DMS153 treated with DMSO at 0.1 percent for 48 hours (cell line): ENCODE measurements at regions not wholly inside any gene's neighbourhood (a gene's known extent, or its start where the extent isn't known, plus 50 kb on each side); places are given as distances from the start of the nearest gene placed in this dataset.

ENCODE experiments used
- DNase-seq: peaks from one replicate; lab custom pipeline; 2025; ENCODE audit not compliant: unreplicated experiment; lab: John Stamatoyannopoulos, UW

- DNase-seq: no peak
These were observed 109.5 kb upstream of the SLC28A3 start for GRCh38 chr9:84450029-84450428.

- no peak for DNase-seq
These were observed 116.0 kb upstream of the SLC28A3 start for GRCh38 chr9:84456527-84456926.

- no peak for DNase-seq
These were observed 120.1 kb upstream of the SLC28A3 start for GRCh38 chr9:84460695-84461094.

GRCh38 chr9:84463272-84463671 lies 122.7 kb upstream of the SLC28A3 start:
- no peak for DNase-seq

GRCh38 chr9:84466580-84467285 lies 126.2 kb upstream of the SLC28A3 start:
- no peak for DNase-seq

GRCh38 chr9:84471816-84472215 lies 131.3 kb upstream of the SLC28A3 start:
- no peak for DNase-seq

- DNase-seq: no peak
These were observed 138.4 kb upstream of the SLC28A3 start for GRCh38 chr9:84478996-84479395.

- no peak for DNase-seq
These were observed 139.5 kb upstream of the SLC28A3 start for GRCh38 chr9:84480071-84480470.

- DNase-seq: no peak
These were observed 140.7 kb upstream of the SLC28A3 start for GRCh38 chr9:84481231-84481630.

GRCh38 chr9:84481636-84482218 lies 141.2 kb upstream of the SLC28A3 start:
- DNase-seq: no peak

GRCh38 chr9:84482607-84483006 lies 142.0 kb upstream of the SLC28A3 start:
- DNase-seq: no peak

GRCh38 chr9:84484172-84484571 lies 143.6 kb upstream of the SLC28A3 start:
- DNase-seq: no peak

GRCh38 chr9:84485539-84485938 lies 145.0 kb upstream of the SLC28A3 start:
- DNase-seq: no peak

- DNase-seq: no peak
These were observed 146.1 kb upstream of the SLC28A3 start for GRCh38 chr9:84486663-84487062.

- DNase-seq: no peak
These were observed 149.8 kb upstream of the SLC28A3 start for GRCh38 chr9:84490206-84490841.

GRCh38 chr9:84490842-84491325 lies 150.3 kb upstream of the SLC28A3 start:
- DNase-seq: no peak

- DNase-seq: no peak
These were observed 152.0 kb upstream of the SLC28A3 start for GRCh38 chr9:84492366-84493159.

- DNase-seq: no peak
These were observed 152.9 kb upstream of the SLC28A3 start for GRCh38 chr9:84493284-84493947.

GRCh38 chr9:84499969-84500582 lies 159.5 kb upstream of the SLC28A3 start:
- no peak for DNase-seq

- no peak for DNase-seq
These were observed 160.3 kb upstream of the SLC28A3 start for GRCh38 chr9:84500826-84501225.

- no peak for DNase-seq
These were observed 161.0 kb upstream of the SLC28A3 start for GRCh38 chr9:84501587-84501986.
